ENCODE measurements at regions not wholly inside any gene's neighbourhood (a gene's known extent, or its start where the extent isn't known, plus 50 kb on each side); places are given as distances from the start of the nearest gene placed in this dataset.

GRCh38 chr12:68452078-68452715, 120.0 kb upstream of the MDM1 start:
- DNase-seq = no peak

- no peak for DNase-seq
These were observed 121.1 kb upstream of the MDM1 start for GRCh38 chr12:68453278-68453677.

GRCh38 chr12:68453876-68454275, 121.7 kb upstream of the MDM1 start:
- DNase-seq = no peak

- no peak for DNase-seq
These were observed 122.7 kb upstream of the MDM1 start for GRCh38 chr12:68454892-68455291.

GRCh38 chr12:68455691-68456345, 123.7 kb upstream of the MDM1 start:
- no peak for DNase-seq

GRCh38 chr12:68458866-68459265, 126.7 kb upstream of the MDM1 start:
- DNase-seq = no peak

- DNase-seq = no peak
These were observed 128.1 kb upstream of the MDM1 start for GRCh38 chr12:68460236-68460635.

- DNase-seq = no peak
These were observed 129.5 kb upstream of the MDM1 start for GRCh38 chr12:68461645-68462044.

GRCh38 chr12:68462803-68463202, 130.6 kb upstream of the MDM1 start:
- DNase-seq = no peak

- DNase-seq = no peak
These were observed 133.1 kb upstream of the MDM1 start for GRCh38 chr12:68465227-68465626.

- no peak for DNase-seq
These were observed 135.4 kb upstream of the MDM1 start for GRCh38 chr12:68467514-68467913.

- DNase-seq = no peak
These were observed 135.9 kb upstream of the MDM1 start for GRCh38 chr12:68468036-68468435.

GRCh38 chr12:68469113-68469512, 137.0 kb upstream of the MDM1 start:
- DNase-seq = no peak

GRCh38 chr12:68470664-68471328, 138.6 kb upstream of the MDM1 start:
- no peak for DNase-seq

- no peak for DNase-seq
These were observed 136.1 kb upstream of the RAP1B start for GRCh38 chr12:68474467-68475204.

- DNase-seq = no peak
These were observed 133.9 kb upstream of the RAP1B start for GRCh38 chr12:68476794-68477193.

- no peak for DNase-seq
These were observed 133.4 kb upstream of the RAP1B start for GRCh38 chr12:68477261-68477772.

GRCh38 chr12:68477906-68478305, 132.8 kb upstream of the RAP1B start:
- DNase-seq = no peak

GRCh38 chr12:68478516-68479260, 132.0 kb upstream of the RAP1B start:
- no peak for DNase-seq

GRCh38 chr12:68479261-68479895, 131.3 kb upstream of the RAP1B start:
- DNase-seq = no peak

GRCh38 chr12:68479896-68480291, 130.8 kb upstream of the RAP1B start:
- no peak for DNase-seq

- no peak for DNase-seq
These were observed 130.2 kb upstream of the RAP1B start for GRCh38 chr12:68480526-68480925.

Data from activated naive CD4-positive, alpha-beta T cell treated with anti-CD3 and anti-CD28 coated beads, Interleukin-2, amount 50 U/mL, for 16 hours (primary cell).